ENCODE measurements at regions not wholly inside any gene's neighbourhood (a gene's known extent, or its start where the extent isn't known, plus 50 kb on each side); places are given as distances from the start of the nearest gene placed in this dataset.
"Not testable (repeated sequence)": the region's sequence is repeated elsewhere in the genome, so short reads cannot be mapped to it uniquely, and the experiment has no call there.

- DNase-seq, result no peak
Observed at GRCh38 chr9:71361357-71361756, 239.9 kb upstream of the TRPM3 start.

DNA sequence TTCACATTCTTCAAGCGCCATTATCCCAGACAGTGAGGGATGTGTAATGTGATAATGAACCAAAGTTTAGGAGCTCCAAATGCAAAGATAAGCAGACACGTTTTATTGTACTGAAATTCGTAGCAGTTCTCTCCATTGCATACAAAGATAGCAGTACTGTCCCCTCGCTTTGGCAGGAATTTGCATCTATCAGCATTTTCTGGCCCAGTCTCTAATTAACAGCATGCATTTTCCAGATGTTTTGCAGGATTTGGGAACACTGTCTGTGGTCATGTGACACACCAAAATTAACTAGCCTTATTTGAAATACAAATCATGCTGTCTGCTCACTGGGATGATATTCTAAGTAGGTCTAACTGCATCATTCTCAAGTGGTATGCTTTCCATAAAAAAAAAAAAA is 235.9 kb upstream of the TRPM3 start:
- no peak for DNase-seq

DNA sequence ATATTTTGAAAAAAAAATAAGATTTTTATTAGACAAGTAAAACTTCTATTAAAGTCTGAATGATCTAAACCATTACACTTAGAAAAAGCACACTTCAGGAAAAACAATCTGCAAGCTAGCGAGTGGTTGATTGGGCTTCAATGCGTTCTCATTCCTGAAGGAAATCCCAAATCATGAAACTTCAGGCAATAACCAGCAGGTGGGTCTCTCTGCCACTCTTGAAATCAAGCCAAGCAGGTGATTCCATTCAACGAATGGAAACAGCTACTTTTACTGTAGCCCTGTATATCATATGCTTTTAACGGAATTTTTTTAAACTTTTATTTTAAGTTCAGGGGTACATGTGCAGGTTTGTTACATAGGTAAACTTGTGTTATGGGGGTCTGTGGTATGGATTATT is 234.5 kb upstream of the TRPM3 start:
- DNase-seq, result no peak

GRCh38 chr9:71353720-71354119 is 232.3 kb upstream of the TRPM3 start:
- DNase-seq, result no peak

DNA sequence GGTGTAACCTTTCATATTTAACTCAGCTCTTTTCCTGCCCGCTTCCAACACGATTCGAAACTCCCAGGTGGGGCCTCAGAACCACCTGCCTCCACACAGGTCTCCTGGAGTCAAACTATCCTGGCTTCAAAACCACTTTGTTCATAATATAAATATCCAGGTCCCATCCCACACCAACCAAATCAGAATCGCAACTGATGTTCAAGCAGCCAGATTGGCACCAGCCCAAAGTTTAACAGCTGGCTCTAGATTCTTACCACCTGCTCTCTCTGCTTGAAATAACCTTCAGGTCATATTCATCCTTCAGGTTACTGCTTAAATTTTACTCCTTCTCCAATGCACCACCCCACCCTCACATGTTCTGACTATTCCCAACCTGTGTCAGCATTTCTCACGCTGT is 231.4 kb upstream of the TRPM3 start:
- DNase-seq, result no peak

- peak; percentile 16 for DNase-seq
Observed at GRCh38 chr9:71349218-71349617, 227.8 kb upstream of the TRPM3 start.

DNA sequence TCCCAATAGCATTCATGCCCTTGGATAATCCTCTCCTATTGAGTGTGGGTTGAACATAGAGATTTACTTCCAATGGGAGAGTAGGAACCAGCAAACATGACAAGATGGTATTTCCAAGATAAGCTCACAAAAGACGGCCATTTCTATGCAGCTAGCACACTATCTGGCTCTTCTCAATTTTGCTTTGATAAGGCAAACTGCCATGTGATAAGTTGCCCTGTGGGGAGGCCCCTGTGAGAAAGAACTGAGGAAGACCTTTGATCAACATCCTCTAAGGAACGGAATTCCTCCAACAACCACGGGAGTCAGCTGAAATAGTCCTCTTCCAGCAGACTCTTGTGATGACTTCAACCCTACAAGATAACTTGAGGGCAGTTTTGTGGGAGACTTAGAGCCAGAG is 211.9 kb upstream of the TRPM3 start:
- no peak for DNase-seq

DNA sequence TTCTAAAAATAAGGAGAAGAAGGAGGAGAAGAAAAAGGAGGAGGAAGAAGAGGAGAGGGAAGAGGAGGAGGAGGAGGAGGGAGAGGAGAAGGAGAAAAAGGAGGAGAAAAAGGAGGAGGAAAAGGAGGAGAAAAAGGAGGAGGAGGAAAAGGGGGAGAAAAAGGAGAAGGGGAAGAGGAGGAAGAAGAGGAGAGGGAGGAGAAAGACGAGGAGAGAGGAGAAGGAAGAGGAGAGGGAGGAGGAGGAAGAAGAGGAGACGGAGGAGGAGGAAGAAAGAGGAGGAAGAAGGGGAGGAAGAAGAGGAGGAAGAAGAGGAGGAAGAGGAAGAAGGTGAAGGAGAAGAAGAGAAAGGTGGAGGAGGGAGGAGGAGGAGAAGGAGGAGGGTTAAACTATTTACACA is 210.2 kb upstream of the TRPM3 start:
- DNase-seq, result no peak

DNA sequence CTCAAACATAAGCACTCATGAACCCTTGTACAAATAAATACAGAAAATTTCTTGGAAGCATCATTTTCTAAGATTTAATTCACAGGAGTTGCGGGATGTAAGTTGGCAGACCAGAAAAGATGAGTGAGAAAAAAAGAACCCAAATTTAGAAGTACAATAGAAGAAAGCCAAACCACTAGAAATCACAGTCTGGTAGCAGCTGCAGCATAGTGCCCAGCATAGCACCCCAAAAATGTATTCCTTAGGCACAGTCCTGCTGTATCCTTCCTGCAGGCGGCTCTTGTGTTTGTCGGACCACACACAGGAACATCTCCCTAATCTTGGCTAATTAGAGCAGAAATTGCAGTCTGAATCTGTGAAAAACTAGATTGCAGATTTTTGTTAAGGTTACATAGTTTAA is 208.5 kb upstream of the TRPM3 start:
- DNase-seq, result no peak

DNA sequence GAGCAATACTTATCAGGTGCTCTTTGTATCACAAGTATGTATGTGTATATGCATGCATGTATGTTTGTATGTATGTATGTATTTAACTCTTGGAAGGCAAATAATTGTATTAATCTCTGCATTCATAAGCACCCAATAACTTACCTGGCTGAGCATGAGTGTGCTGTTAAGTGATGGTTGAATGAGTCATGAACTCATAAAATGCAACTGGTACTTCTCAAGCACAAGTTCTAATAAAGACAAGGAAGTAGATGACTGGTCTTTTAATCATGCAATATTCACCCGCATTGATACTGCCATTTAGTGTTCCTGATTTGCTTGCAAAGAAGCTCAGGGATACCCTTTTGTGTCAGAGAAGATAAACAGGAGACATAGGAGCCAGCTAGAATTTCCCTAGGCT is 204.9 kb upstream of the TRPM3 start:
- no peak for DNase-seq

DNA sequence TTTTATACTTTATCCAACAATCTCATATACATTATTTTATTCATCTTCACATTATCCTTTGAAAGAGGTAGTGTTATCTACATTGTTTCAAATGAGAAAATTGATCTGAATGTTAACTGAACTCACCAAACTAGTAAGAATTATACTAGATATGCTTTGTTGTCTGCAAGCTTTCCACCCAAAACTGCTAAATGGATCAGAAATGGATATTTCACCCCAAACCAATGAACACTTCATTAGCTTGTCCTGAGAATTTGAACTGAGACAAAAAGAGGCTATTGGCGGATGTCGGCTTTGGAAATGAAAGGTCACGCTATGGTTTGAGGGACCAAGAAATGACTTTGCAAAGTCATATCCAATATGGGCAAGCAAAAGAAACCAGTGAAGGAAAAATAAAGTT is 201.9 kb upstream of the TRPM3 start:
- DNase-seq, result no peak

DNA sequence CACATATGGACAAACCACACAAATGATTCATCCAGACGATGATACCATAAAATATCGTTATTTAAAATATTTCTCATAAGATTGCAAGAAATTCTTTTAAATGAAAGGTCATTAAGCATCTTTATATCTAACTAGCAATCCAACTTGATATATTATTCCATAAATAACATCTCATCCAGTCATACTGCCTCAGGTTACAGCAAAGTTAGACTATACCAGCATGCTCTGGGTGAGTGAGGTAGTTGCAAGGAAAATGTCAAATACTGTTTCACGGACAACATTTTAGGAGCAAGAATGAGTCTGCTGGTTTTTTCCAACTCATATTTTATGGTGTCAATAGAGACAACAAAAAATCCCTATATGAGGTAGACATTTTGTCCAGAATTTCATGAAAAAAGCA is 200.9 kb upstream of the TRPM3 start:
- DNase-seq, result no peak

DNA sequence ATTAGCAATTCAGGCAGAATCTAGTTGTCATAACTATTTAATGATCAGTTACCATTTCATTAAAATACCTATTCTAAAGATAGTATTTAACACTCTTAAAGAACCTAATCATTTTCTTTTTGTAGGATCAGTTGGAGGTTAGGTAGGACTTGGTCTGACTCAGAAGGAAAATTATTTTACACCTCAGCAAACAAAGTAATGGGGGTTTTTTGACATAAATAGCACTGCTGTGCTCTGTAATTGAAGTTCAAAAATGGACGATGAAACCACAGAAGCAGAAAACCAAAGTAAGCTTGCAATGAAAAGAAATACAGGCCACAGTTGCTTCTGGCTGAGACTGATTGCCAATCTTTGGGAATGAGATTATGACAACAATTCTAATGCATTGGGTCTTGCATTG is 187.0 kb upstream of the TRPM3 start:
- no peak for DNase-seq

DNA sequence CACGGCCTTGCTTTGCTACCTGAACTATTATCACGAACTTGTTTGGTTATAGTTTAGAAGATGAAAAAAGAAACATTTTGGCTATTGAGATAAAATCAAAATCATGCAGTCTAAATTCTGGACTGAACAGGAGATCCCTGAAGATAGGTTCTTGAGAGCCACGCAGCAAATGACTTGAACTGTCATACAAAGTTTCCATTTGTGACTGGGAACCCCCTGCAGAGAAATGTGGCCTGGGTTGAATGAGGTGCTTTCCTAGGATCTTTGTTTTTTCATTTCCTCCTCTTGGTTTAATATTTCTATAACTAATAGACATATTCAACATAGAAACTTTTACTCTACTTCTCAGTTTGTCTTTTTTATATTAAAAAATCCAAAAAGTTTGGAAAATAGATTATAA is 184.7 kb upstream of the TRPM3 start:
- no peak for DNase-seq

DNA sequence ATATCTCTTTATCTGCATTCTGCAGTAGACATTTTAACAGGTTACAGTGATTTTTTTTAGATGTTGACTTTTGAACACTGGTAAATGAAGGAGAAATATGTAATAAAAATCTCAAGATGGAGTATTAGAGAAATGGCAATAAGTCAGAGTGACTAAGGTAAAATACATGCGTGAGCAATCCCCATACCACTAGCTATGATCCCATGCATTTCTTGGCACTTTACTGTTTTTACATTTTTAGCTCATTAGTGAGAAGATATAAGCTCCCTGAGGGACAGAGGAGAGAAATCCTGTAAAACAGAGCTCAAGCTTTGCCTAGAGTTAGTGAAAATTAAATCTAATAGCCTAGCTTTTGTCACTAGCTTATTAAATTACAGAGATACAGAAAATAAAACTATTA is 181.9 kb upstream of the TRPM3 start:
- DNase-seq, result no peak

- no peak for DNase-seq
Observed at GRCh38 chr9:71302776-71303175, 181.4 kb upstream of the TRPM3 start.

DNA sequence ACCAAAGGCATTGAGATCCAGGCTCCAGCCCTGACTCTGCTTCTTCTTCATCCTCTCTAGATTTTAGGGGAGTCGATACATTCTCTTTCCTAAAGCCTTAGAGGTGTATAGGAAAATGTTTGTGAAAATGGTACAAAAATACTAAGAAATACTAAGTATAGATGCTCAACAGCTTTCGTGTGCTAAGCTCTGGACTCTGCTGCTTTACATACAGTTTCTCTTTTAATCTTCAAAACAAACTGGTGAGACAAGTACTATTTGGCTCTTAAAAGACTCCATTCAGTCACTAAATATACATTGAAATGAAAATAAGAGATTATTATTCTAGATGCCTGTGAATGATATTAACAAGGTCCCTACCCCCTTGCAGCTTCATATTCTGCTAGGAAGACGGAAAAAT is 174.5 kb upstream of the TRPM3 start:
- DNase-seq, result no peak

GRCh38 chr9:71286146-71286545 is 164.7 kb upstream of the TRPM3 start:
- DNase-seq, result no peak

- peak; percentile 79 for DNase-seq
Observed at GRCh38 chr9:71285191-71285656, 163.8 kb upstream of the TRPM3 start.

DNA sequence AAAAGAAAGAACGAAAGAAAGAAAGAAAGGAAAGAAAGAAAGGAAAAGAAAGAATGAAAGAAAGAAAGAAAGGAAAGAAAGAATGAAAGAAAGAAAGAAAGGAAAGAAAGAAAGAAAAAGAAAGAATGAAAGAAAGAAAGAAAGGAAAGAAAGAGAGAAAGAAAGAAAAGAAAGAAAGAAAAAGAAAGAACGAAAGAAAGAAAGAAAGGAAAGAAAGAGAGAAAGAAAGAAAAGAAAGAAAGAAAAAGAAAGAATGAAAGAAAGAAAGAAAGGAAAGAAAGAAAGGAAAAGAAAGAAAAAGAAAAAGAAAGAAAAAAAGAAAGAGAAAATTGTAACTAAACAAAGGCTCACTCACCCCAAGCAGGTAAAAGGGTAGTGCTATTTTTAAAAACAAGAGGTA is 160.7 kb upstream of the TRPM3 start:
- DNase-seq, result not testable (repeated sequence)

GRCh38 chr9:71279151-71279739 is 157.8 kb upstream of the TRPM3 start:
- no peak for DNase-seq

DNA sequence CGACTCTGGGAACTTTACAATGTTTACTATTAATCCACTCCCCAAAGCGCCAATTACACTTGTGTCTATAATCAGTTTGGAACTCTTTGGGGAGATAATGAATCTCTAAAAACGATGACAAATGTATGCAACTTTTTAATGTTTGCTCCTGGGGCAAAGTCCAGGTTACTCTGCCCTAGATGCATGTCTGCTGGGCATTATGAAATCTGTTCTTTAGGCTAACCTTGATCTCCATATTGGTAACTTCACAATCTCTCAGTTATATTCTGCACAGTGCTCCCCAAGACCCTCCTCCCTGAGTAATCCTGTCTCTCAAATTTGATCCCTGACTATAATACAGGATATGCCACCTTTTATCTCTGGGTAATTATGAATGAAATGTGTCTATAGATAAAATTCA is 152.2 kb upstream of the TRPM3 start:
- DNase-seq, result no peak

- DNase-seq, result no peak
Observed at GRCh38 chr9:71271602-71272001, 150.2 kb upstream of the TRPM3 start.

DNA sequence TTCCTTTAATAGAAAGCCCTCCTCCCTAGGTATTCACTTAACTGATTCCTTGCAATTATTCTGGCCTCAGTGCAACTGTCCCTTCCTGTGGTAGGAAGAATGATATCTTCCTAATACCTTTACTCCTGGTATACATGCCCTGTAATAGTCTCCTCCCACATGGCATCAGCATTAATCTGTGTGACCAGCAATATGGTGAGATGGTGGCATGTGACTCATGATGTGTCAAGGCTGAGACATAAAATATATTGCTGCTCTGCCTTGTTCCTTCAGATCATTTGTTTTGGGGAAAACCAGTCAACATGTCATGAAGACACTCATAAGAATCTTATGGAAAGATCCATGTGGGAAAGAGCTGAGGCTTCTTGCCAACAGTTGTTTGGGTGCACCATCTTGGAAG is 149.1 kb upstream of the TRPM3 start:
- DNase-seq, result no peak

GRCh38 chr9:71269859-71270258 is 148.4 kb upstream of the TRPM3 start:
- DNase-seq, result no peak

Measured in kidney glomerular epithelial cell (primary cell).